Panc1 (cell line): ENCODE measurements at regions not wholly inside any gene's neighbourhood (a gene's known extent, or its start where the extent isn't known, plus 50 kb on each side); places are given as distances from the start of the nearest gene placed in this dataset.

Source experiments
- ATAC-seq: fragments of 200-7000 bp; cut with Tn5 transposase; 2 replicates; pipeline ENCODE4 v1.9.1; 2020; ENCODE audit warnings: mild to moderate bottlenecking, moderate library complexity
- BruUV-seq: library from RNA; stranded (reverse); fragments of 400-500 nt; replicated peaks from 2 replicates; lab custom pipeline; 2021; lab: Mats Ljungman, UMichigan
- CTCF ChIA-PET: fragments of 300-600 bp; sonication (Branson Sonifier 250); formaldehyde crosslinking; loops from one replicate; lab custom pipeline; 2022; ENCODE audit warnings: antibody characterized with exemption; lab: Charles Lee
- POLR2A ChIA-PET: fragments of 300-600 bp; sonication (Branson Sonifier 250); formaldehyde crosslinking; loops from one replicate; lab custom pipeline; 2022; ENCODE audit warnings: antibody characterized with exemption; lab: Charles Lee
- DNase-seq: peaks from one replicate; pipeline ENCODE4 v3.0.0-alpha.2; 2010; ENCODE audit warnings: low read depth, low spot score
- H3K27ac ChIP-seq: 2 replicates; pipeline ENCODE4 v1.5.1; 2011; ENCODE audit warnings: mild to moderate bottlenecking, low read length, inconsistent platforms
- H3K27me3 ChIP-seq: fragments of 200-500 bp; sonication (Bioruptor generic); 2 replicates; pipeline ENCODE4 v1.6.0; 2014; ENCODE audit warnings: low read length, inconsistent platforms; ENCODE audit not compliant: control insufficient read depth, insufficient read depth
- H3K36me3 ChIP-seq: fragments of 200-500 bp; sonication (Bioruptor generic); 2 replicates; pipeline ENCODE4 v1.5.1; 2014; ENCODE audit warnings: inconsistent platforms, mild to moderate bottlenecking, low read length, moderate library complexity; ENCODE audit not compliant: control insufficient read depth, insufficient read depth
- H3K4me1 ChIP-seq: 2 replicates; pipeline ENCODE4 v1.5.1; 2011; ENCODE audit warnings: inconsistent platforms, mild to moderate bottlenecking, low read length, moderate library complexity; ENCODE audit not compliant: control insufficient read depth, insufficient read depth
- H3K4me3 ChIP-seq, 2 experiments: 2 replicates each; pipeline ENCODE4 v1.5.1; 2011 to 2012; ENCODE audit warnings: low read depth in 2 of 2, low read length in 2 of 2, mild to moderate bottlenecking in 2 of 2, inconsistent platforms in 1 of 2, moderate library complexity in 1 of 2
- H3K9me3 ChIP-seq: fragments of 200-500 bp; sonication (Bioruptor generic); 2 replicates; pipeline ENCODE4 v1.5.1; 2014; ENCODE audit warnings: low read depth, mild to moderate bottlenecking, inconsistent platforms, low read length, moderate library complexity; ENCODE audit not compliant: control insufficient read depth, insufficient read depth
- CTCF ChIP-seq: fragments of 450-650 bp; IDR thresholded peaks from 2 replicates; pipeline ENCODE4 v1.5.1; 2017; ENCODE audit warnings: mild to moderate bottlenecking
- POLR2AphosphoS5 ChIP-seq: IDR thresholded peaks from 2 replicates; pipeline ENCODE4 v1.6.1; 2012; ENCODE audit warnings: mild to moderate bottlenecking, low read depth, low read length, moderate library complexity
- REST ChIP-seq, 2 experiments: IDR thresholded peaks; 2 replicates each; pipeline ENCODE4 v1.6.1; 2011 to 2012; ENCODE audit warnings: low read depth in 2 of 2, control low read depth in 1 of 2, low read length in 1 of 2, mild to moderate bottlenecking in 1 of 2, moderate library complexity in 1 of 2; ENCODE audit not compliant: insufficient read depth in 1 of 2
- SIN3A ChIP-seq: IDR thresholded peaks from 2 replicates; pipeline ENCODE4 v1.6.1; 2012; ENCODE audit warnings: low read depth, mild to moderate bottlenecking, low read length, moderate library complexity, borderline replicate concordance; ENCODE audit not compliant: insufficient read depth
- TCF7L2 ChIP-seq: IDR thresholded peaks from 2 replicates; pipeline ENCODE4 v1.6.1; 2011; ENCODE audit warnings: mild to moderate bottlenecking, low read depth, low read length, inconsistent platforms
- in situ Hi-C: cut with HindIII; loops from 2 replicates; pipeline ENCODE4 v1.10.0; 2016; ENCODE audit warnings: low sequenced_read_pairs, low pct_unique_long_range_greater_than_20kb
- intact Hi-C: fragments of 100-400 bp; cut with micrococcal nuclease; formaldehyde crosslinking; loops from one replicate; pipeline ENCODE4 v1.10.0; 2022; ENCODE audit not compliant: unreplicated experiment

GRCh38 chr9:82590845-82591244 lies 472.1 kb downstream of the RASEF start:
- in situ Hi-C loops: no loop called here
- CTCF ChIA-PET: no interaction called here

GRCh38 chr9:82593501-82593900 lies 469.4 kb downstream of the RASEF start:
- no TSS peak for BruUV-seq
- H3K4me3 ChIP-seq: no peak overlapping the region
- CTCF ChIA-PET: no interaction called here
- H3K27ac ChIP-seq: no peak overlapping the region
- no peaks in the 10 kb centered on the region for H3K27me3 ChIP-seq
- no peaks in the 10 kb centered on the region for H3K9me3 ChIP-seq
- intact Hi-C loops (no loop called here), in situ Hi-C loops (no loop called here)
- POLR2A ChIA-PET: no interaction called here
- TF ChIP-seq CTCF: no peak
- no peak for TF ChIP-seq TCF7L2
- ATAC-seq: no peak
- H3K36me3 ChIP-seq: no peaks in the 10 kb centered on the region
- no peaks in the 10 kb centered on the region for H3K4me1 ChIP-seq
- no peak for DNase-seq

More at GRCh38 chr9:82590845-82591244, 472.1 kb downstream of the RASEF start:
- TF ChIP-seq POLR2AphosphoS5: no peak
- no peak for TF ChIP-seq REST (IDR thresholded peaks at IDR 0.05; ENCODE audit: insufficient read depth in 1 of 2, low read depth in 2 of 2, low read length in 1 of 2)
- TF ChIP-seq CTCF: no peak
- no peak for TF ChIP-seq TCF7L2
- TF ChIP-seq SIN3A: no peak
- Histone ChIP-seq H3K4me3 (no peak overlapping the region), H3K36me3 (no peaks in the 10 kb centered on the region), H3K27me3 (no peaks in the 10 kb centered on the region), H3K4me1 (no peaks in the 10 kb centered on the region), H3K9me3 (no peaks in the 10 kb centered on the region), H3K27ac (no peak overlapping the region)
- intact Hi-C loops: no loop called here
- ATAC-seq: no peak
- POLR2A ChIA-PET: no interaction called here
- no peak for DNase-seq
- no TSS peak for BruUV-seq
